Neural cell (in vitro differentiated cells): ENCODE measurements at regions not wholly inside any gene's neighbourhood (a gene's known extent, or its start where the extent isn't known, plus 50 kb on each side); places are given as distances from the start of the nearest gene placed in this dataset.

Source experiments
- H2AFZ ChIP-seq: fragments of 200-600, 300-800 bp; sonication (generic), shearing (Covaris generic); 2 replicates; pipeline ENCODE4 v1.6.0; 2014; ENCODE audit warnings: low read depth, mild to moderate bottlenecking, antibody characterized with exemption, low read length, moderate library complexity
- H3F3A ChIP-seq: fragments of 200-600 bp; shearing (Covaris generic); 2 replicates; pipeline ENCODE4 v1.6.1; 2016; ENCODE audit warnings: mild to moderate bottlenecking, moderate library complexity, mixed read lengths, antibody characterized with exemption, low read length; ENCODE audit not compliant: insufficient read depth, poor library complexity, severe bottlenecking
- H3K27ac ChIP-seq: fragments of 200-600, 300-800 bp; sonication (generic), shearing (Covaris generic); 2 replicates; pipeline ENCODE4 v1.5.1; 2014; ENCODE audit warnings: mild to moderate bottlenecking, low read length, moderate library complexity
- H3K27me3 ChIP-seq: fragments of 300-800, 200-600 bp; sonication (generic), shearing (Covaris generic); 2 replicates; pipeline ENCODE4 v1.6.0; 2014; ENCODE audit warnings: mild to moderate bottlenecking, low read depth, low read length, moderate library complexity; ENCODE audit not compliant: insufficient read depth
- H3K36me3 ChIP-seq: fragments of 300-800, 200-600 bp; sonication (generic), shearing (Covaris generic); 2 replicates; pipeline ENCODE4 v1.5.1; 2014; ENCODE audit warnings: mild to moderate bottlenecking, antibody characterized with exemption, low read length, moderate library complexity; ENCODE audit not compliant: insufficient read depth
- H3K4me2 ChIP-seq: fragments of 300-800, 200-600 bp; sonication (generic), shearing (Covaris generic); 2 replicates; pipeline ENCODE4 v1.6.0; 2014; ENCODE audit warnings: mild to moderate bottlenecking, low read length
- H3K4me3 ChIP-seq: fragments of 300-800, 200-600 bp; sonication (generic), shearing (Covaris generic); 2 replicates; pipeline ENCODE4 v1.5.1; 2014; ENCODE audit warnings: mild to moderate bottlenecking, low read length, moderate library complexity
- H3K79me2 ChIP-seq: fragments of 200-600 bp; shearing (Covaris generic); replicated peaks from 2 replicates; pipeline ENCODE4 v1.6.0; 2014; ENCODE audit warnings: mild to moderate bottlenecking, low read length, moderate library complexity; ENCODE audit not compliant: insufficient read depth
- H3K9ac ChIP-seq: fragments of 300-800, 200-600 bp; sonication (generic), shearing (Covaris generic); 2 replicates; pipeline ENCODE4 v1.6.1; 2016; ENCODE audit warnings: mild to moderate bottlenecking, low read length, mixed read lengths
- H3K9me2 ChIP-seq: fragments of 200-600 bp; shearing (Covaris generic); 2 replicates; pipeline ENCODE4 v1.6.1; 2016; ENCODE audit warnings: mild to moderate bottlenecking, low read length, mixed read lengths; ENCODE audit not compliant: insufficient read depth
- H3K9me3 ChIP-seq: fragments of 200-600, 300-800 bp; sonication (generic), shearing (Covaris generic); 2 replicates; pipeline ENCODE4 v1.6.1; 2016; ENCODE audit warnings: mild to moderate bottlenecking, mixed run types, low read length, moderate library complexity, mixed read lengths
- H4K20me1 ChIP-seq: fragments of 200-600 bp; shearing (Covaris generic); 2 replicates; pipeline ENCODE4 v1.6.1; 2016; ENCODE audit warnings: mild to moderate bottlenecking, mixed run types; ENCODE audit not compliant: insufficient read depth
- EP300 ChIP-seq: fragments of 450-650 bp; conservative IDR thresholded peaks from 2 replicates; pipeline ENCODE4 v1.6.1; 2014; ENCODE audit warnings: antibody characterized with exemption, mild to moderate bottlenecking, moderate library complexity; ENCODE audit not compliant: poor library complexity, severe bottlenecking
- EZH2 ChIP-seq: fragments of 200-600, 300-800 bp; shearing (Covaris generic), sonication (generic); IDR thresholded peaks from 2 replicates; pipeline ENCODE4 v1.6.1; 2014; ENCODE audit warnings: antibody characterized with exemption, low read length, borderline replicate concordance, mild to moderate bottlenecking; ENCODE audit not compliant: insufficient read depth, poor library complexity, severe bottlenecking
- MXI1 ChIP-seq: fragments of 450-650 bp; conservative IDR thresholded peaks from 2 replicates; pipeline ENCODE4 v1.6.1; 2014; ENCODE audit warnings: antibody characterized with exemption, mild to moderate bottlenecking; ENCODE audit not compliant: poor library complexity, severe bottlenecking
- POLR2AphosphoS5 ChIP-seq: IDR thresholded peaks from 2 replicates; pipeline ENCODE4 v1.6.1; 2012
- RAD21 ChIP-seq: fragments of 450-650 bp; conservative IDR thresholded peaks from 2 replicates; pipeline ENCODE4 v1.6.1; 2014; ENCODE audit warnings: antibody characterized with exemption, mild to moderate bottlenecking, moderate library complexity
- SMC3 ChIP-seq: fragments of 450-650 bp; conservative IDR thresholded peaks from 2 replicates; pipeline ENCODE4 v1.6.1; 2014; ENCODE audit warnings: antibody characterized with exemption, mild to moderate bottlenecking, moderate library complexity; ENCODE audit not compliant: poor library complexity
- TAF1 ChIP-seq: IDR thresholded peaks from 2 replicates; pipeline ENCODE4 v1.6.1; 2012; ENCODE audit warnings: low read depth
- TF ChIP-seq, protein P1 (sequence below): fragments of 450-650 bp; IDR thresholded peaks from 2 replicates; pipeline ENCODE4 v1.5.1; 2014; ENCODE audit warnings: antibody characterized with exemption, mild to moderate bottlenecking, moderate library complexity; ENCODE audit not compliant: poor library complexity, severe bottlenecking
- TF ChIP-seq, protein P2 (sequence below): IDR thresholded peaks from 2 replicates; pipeline ENCODE4 v1.6.1; 2012; ENCODE audit warnings: borderline replicate concordance

DNA sequence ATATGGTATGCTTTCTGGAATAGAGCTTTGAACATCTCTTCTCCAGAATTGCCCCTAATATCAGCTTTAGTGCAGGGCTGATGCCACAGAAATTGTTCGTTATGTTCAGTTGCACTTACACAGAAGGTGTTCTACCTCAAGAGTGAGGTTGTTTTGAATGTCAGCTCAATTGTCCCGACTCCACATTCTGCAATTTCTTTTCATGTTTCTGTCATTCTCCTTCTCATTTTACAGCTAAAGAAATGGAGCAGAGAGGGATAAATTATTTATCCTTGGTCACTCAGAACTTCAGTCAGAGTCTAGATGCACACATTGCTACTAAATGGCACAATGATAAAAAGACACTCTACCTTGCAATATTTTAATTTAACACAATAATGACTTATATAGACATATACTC, 137.0 kb upstream of the CCN2 start:
- H3K4me3 ChIP-seq = no peak overlapping the region
- H3K36me3 ChIP-seq = no peaks in the 10 kb centered on the region
- H3K4me2 ChIP-seq = no peak overlapping the region
- no peaks in the 10 kb centered on the region for H3K79me2 ChIP-seq
- no peaks in the 10 kb centered on the region for H3F3A ChIP-seq
- no peaks in the 10 kb centered on the region for H4K20me1 ChIP-seq
- H3K9ac ChIP-seq = no peak overlapping the region
- no peaks in the 10 kb centered on the region for H3K9me3 ChIP-seq
- no peaks in the 10 kb centered on the region for H3K27me3 ChIP-seq
- H2AFZ ChIP-seq = no peak overlapping the region
- no peaks in the 10 kb centered on the region for H3K9me2 ChIP-seq
- peak overlapping the region; percentile 38 for H3K27ac ChIP-seq
- TF ChIP-seq TAF1 (no peak), SMC3 (no peak), EP300 (peak; percentile 66), POLR2AphosphoS5 (peak; percentile 66), MXI1 (no peak)
- TF ChIP-seq, protein P1, sequence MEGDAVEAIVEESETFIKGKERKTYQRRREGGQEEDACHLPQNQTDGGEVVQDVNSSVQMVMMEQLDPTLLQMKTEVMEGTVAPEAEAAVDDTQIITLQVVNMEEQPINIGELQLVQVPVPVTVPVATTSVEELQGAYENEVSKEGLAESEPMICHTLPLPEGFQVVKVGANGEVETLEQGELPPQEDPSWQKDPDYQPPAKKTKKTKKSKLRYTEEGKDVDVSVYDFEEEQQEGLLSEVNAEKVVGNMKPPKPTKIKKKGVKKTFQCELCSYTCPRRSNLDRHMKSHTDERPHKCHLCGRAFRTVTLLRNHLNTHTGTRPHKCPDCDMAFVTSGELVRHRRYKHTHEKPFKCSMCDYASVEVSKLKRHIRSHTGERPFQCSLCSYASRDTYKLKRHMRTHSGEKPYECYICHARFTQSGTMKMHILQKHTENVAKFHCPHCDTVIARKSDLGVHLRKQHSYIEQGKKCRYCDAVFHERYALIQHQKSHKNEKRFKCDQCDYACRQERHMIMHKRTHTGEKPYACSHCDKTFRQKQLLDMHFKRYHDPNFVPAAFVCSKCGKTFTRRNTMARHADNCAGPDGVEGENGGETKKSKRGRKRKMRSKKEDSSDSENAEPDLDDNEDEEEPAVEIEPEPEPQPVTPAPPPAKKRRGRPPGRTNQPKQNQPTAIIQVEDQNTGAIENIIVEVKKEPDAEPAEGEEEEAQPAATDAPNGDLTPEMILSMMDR = no peak
- TF ChIP-seq, protein P2, sequence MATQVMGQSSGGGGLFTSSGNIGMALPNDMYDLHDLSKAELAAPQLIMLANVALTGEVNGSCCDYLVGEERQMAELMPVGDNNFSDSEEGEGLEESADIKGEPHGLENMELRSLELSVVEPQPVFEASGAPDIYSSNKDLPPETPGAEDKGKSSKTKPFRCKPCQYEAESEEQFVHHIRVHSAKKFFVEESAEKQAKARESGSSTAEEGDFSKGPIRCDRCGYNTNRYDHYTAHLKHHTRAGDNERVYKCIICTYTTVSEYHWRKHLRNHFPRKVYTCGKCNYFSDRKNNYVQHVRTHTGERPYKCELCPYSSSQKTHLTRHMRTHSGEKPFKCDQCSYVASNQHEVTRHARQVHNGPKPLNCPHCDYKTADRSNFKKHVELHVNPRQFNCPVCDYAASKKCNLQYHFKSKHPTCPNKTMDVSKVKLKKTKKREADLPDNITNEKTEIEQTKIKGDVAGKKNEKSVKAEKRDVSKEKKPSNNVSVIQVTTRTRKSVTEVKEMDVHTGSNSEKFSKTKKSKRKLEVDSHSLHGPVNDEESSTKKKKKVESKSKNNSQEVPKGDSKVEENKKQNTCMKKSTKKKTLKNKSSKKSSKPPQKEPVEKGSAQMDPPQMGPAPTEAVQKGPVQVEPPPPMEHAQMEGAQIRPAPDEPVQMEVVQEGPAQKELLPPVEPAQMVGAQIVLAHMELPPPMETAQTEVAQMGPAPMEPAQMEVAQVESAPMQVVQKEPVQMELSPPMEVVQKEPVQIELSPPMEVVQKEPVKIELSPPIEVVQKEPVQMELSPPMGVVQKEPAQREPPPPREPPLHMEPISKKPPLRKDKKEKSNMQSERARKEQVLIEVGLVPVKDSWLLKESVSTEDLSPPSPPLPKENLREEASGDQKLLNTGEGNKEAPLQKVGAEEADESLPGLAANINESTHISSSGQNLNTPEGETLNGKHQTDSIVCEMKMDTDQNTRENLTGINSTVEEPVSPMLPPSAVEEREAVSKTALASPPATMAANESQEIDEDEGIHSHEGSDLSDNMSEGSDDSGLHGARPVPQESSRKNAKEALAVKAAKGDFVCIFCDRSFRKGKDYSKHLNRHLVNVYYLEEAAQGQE = no peak

DNA sequence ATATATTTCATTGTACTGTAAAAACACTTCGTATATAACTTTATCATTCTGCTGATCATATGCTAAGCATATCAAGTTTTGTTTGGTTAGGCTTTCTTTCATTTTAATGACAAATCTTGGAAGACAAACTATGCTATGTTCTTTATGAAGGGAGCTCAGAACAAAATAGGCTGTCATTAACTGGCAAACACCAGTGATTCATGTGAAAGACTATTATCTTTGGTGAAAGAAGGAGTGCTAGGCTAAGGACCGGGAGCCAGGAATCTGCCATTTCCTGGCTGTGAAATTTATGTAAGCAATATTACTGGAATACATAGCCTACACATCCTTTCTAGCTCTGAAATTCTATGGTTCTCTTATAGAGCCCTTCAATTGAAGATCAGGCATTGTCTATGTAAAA, 136.2 kb upstream of the CCN2 start:
- H3K9me3 ChIP-seq = no peaks in the 10 kb centered on the region
- H3K27me3 ChIP-seq = no peaks in the 10 kb centered on the region
- H3F3A ChIP-seq = no peaks in the 10 kb centered on the region
- no peaks in the 10 kb centered on the region for H3K79me2 ChIP-seq
- H3K4me3 ChIP-seq = no peak overlapping the region
- TF ChIP-seq SMC3 (no peak), EP300 (no peak), MXI1 (no peak), POLR2AphosphoS5 (no peak), TAF1 (no peak), EZH2 (no peak), RAD21 (no peak)
- TF ChIP-seq, protein P1 = no peak
- TF ChIP-seq, protein P2 = no peak
- no peaks in the 10 kb centered on the region for H4K20me1 ChIP-seq
- H3K27ac ChIP-seq = peak overlapping the region; percentile 38
- no peaks in the 10 kb centered on the region for H3K9me2 ChIP-seq
- no peak overlapping the region for H2AFZ ChIP-seq
- no peaks in the 10 kb centered on the region for H3K36me3 ChIP-seq
- H3K9ac ChIP-seq = no peak overlapping the region
- no peak overlapping the region for H3K4me2 ChIP-seq
